Suprapubic skin (tissue), 3 donors: ENCODE measurements at regions not wholly inside any gene's neighbourhood (a gene's known extent, or its start where the extent isn't known, plus 50 kb on each side); places are given as distances from the start of the nearest gene placed in this dataset.

Experiments used
- CTCF ChIP-seq, 2 donors: fragments of 200-600 bp in 1 of 2; fragments of 450-650 bp in 1 of 2; sonication (generic) in 1 of 2; IDR thresholded peaks; one replicate each; pipeline ENCODE4 v1.5.1; 2016 to 2019; ENCODE audit warnings: antibody characterized with exemption in 2 of 2, mild to moderate bottlenecking in 1 of 2, moderate library complexity in 1 of 2
- POLR2A ChIP-seq, 2 donors: fragments of 450-650 bp; IDR thresholded peaks; one replicate each; pipeline ENCODE4 v1.6.1; 2017; ENCODE audit warnings: antibody characterized with exemption in 2 of 2, mild to moderate bottlenecking in 2 of 2, moderate library complexity in 2 of 2

DNA sequence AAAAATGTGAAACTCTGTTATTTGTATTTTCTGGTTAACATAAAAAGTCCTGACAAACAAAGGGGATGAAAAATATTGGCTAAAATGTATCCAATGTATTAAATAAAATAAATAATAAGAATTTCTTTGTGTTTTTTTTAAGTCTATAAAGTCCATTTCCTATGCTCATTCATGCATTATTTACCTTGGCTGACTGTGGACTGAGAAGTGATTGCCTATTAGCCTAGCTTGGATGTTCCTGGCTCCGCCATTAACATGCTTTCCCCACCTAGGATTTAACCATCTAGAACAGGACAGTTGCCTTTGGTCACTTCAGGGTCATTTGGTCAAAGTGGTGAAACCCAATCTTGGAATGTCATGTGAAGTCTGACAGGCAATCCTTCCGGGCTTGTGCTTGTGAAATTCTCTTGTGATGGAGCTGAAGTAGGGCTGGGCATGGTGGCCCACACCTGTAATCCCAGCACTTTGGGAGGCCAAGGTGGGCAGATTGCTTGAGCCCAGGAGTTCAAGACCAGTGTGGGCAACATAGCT is 60.4 kb upstream of the TANC1 start:
- TF ChIP-seq CTCF (IDR thresholded peaks at IDR 0.05) (no peak), POLR2A (IDR thresholded peaks at IDR 0.05) (no peak)
